PC-3 (cell line): ENCODE measurements at regions not wholly inside any gene's neighbourhood (a gene's known extent, or its start where the extent isn't known, plus 50 kb on each side); places are given as distances from the start of the nearest gene placed in this dataset.

Experiments used
- ATAC-seq: fragments of 200-7000 bp; cut with Tn5 transposase; 2 replicates; pipeline ENCODE4 v1.9.1; 2020; ENCODE audit warnings: mild to moderate bottlenecking, moderate library complexity
- BruUV-seq: library from RNA; stranded (reverse); fragments of 400-500 nt; replicated peaks from 2 replicates; lab custom pipeline; 2021; lab: Mats Ljungman, UMichigan
- CTCF ChIA-PET: fragments of 300-600 bp; sonication (Branson Sonifier 250); formaldehyde crosslinking; loops from one replicate; lab custom pipeline; 2022; ENCODE audit warnings: antibody characterized with exemption; lab: Charles Lee
- POLR2A ChIA-PET: fragments of 300-600 bp; sonication (Branson Sonifier 250); formaldehyde crosslinking; loops from one replicate; lab custom pipeline; 2022; ENCODE audit warnings: antibody characterized with exemption; ENCODE audit not compliant: unreplicated experiment; lab: Charles Lee
- DNase-seq: peaks from one replicate; pipeline ENCODE4 v3.0.0-alpha.2; 2015
- H2AFZ ChIP-seq: fragments of 300-600 bp; sonication (generic); 2 replicates; pipeline ENCODE4 v1.6.0; 2016; ENCODE audit warnings: antibody characterized with exemption, low read length
- H3F3A ChIP-seq: fragments of 300-600 bp; sonication (generic); one replicate; pipeline ENCODE4 v1.6.0; 2017; ENCODE audit warnings: antibody characterized with exemption, low read length, control low read depth, mild to moderate bottlenecking; ENCODE audit not compliant: unreplicated experiment
- H3K27ac ChIP-seq: fragments of 300-600 bp; sonication (generic); 2 replicates; pipeline ENCODE4 v1.5.1; 2016; ENCODE audit warnings: mild to moderate bottlenecking, low read length
- H3K27me3 ChIP-seq: fragments of 300-600 bp; sonication (generic); 2 replicates; pipeline ENCODE4 v1.6.1; 2016; ENCODE audit warnings: low read length, mixed read lengths
- H3K36me3 ChIP-seq: fragments of 300-600 bp; sonication (generic); 2 replicates; pipeline ENCODE4 v1.6.1; 2016; ENCODE audit warnings: low read depth, mixed run types, low read length, mixed read lengths
- H3K4me1 ChIP-seq: fragments of 300-600 bp; sonication (generic); 2 replicates; pipeline ENCODE4 v1.5.1; 2016; ENCODE audit warnings: low read length; ENCODE audit not compliant: insufficient read depth
- H3K4me2 ChIP-seq: fragments of 300-600 bp; sonication (generic); 2 replicates; pipeline ENCODE4 v1.6.0; 2016; ENCODE audit warnings: low read length
- H3K4me3 ChIP-seq: fragments of 300-600 bp; sonication (generic); 2 replicates; pipeline ENCODE4 v1.5.1; 2016; ENCODE audit warnings: mild to moderate bottlenecking, low read length, mixed read lengths
- H3K79me2 ChIP-seq: fragments of 300-600 bp; sonication (generic); 2 replicates; pipeline ENCODE4 v1.6.1; 2017; ENCODE audit warnings: low read length, mixed read lengths
- H3K9ac ChIP-seq: fragments of 300-600 bp; sonication (generic); 2 replicates; pipeline ENCODE4 v1.6.0; 2016; ENCODE audit warnings: mild to moderate bottlenecking, low read length
- H3K9me2 ChIP-seq: fragments of 300-600 bp; sonication (generic); replicated peaks from 2 replicates; pipeline ENCODE4 v1.6.1; 2016; ENCODE audit warnings: mixed run types, low read length, mixed read lengths
- H3K9me3 ChIP-seq: fragments of 300-600 bp; sonication (generic); 2 replicates; pipeline ENCODE4 v1.6.1; 2016; ENCODE audit warnings: low read length, mixed read lengths
- H4K20me1 ChIP-seq: fragments of 300-600 bp; sonication (generic); 2 replicates; pipeline ENCODE4 v1.6.1; 2016; ENCODE audit warnings: low read length, mixed read lengths
- EZH2 ChIP-seq: fragments of 300-600 bp; sonication (generic); IDR thresholded peaks from one replicate; pipeline ENCODE4 v1.6.1; 2017; ENCODE audit warnings: antibody characterized with exemption, mild to moderate bottlenecking, low read length; ENCODE audit not compliant: unreplicated experiment
- EZH2phosphoT487 ChIP-seq: fragments of 300-600 bp; sonication (generic); IDR thresholded peaks from 2 replicates; pipeline ENCODE4 v1.6.1; 2018; ENCODE audit warnings: mild to moderate bottlenecking, antibody characterized with exemption, low read length, borderline replicate concordance
- intact Hi-C: fragments of 100-400 bp; cut with micrococcal nuclease; formaldehyde crosslinking; loops from 2 replicates; pipeline ENCODE4 v1.9.0; 2023
- TF ChIP-seq, protein P1 (sequence below): fragments of 300-600 bp; sonication (generic); conservative IDR thresholded peaks from 2 replicates; pipeline ENCODE4 v1.5.1; 2017; ENCODE audit warnings: antibody characterized with exemption, low read depth, mild to moderate bottlenecking, low read length

DNA sequence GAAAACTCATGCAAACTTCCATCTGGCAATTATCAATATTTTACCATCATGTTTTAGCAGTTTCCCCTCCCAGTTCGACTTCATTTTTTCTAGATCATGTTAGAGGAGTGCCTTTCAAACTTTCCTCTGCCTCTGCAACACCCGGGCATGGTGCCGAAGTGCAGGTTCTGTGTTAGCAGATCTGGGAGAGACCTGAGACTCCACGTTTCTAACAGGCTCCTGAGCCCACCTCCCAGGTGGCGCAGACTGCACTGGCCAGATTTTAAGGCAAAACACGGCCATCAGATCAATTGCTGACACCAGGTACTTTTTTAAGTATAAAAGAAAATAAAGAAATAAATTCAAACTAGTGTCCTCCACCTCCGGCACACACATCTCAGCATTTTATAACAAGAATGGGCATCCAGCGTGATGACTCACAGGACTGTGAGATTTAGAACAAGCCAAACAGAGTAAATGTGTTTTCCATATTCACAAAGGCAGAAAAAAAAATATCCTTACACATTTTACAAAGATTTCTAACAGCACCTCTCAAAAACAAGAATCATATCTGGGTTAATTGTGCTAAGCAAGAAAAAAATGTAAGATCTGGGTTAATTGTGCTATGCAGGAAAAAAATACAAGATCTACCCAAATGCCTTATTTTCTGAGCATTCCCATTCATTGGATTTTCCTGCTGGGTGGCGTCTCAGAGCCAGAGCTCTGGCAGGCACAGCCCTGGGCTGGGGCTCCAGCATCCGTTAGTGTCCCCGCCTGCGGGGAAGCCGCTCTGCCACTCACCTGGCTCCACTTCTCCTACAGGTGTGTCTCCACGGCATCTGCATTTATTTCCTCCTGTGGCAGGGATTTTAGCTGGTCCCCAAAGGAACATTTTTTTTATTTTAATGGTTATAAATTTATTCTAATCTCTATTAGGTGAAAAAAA is 127.9 kb upstream of the SOX1 start:
- no peak overlapping the region for H3K4me3 ChIP-seq
- H3K27me3 ChIP-seq: peaks cover 20% of the 10 kb centered on the region
- H3K4me2 ChIP-seq: no peak overlapping the region
- H3K36me3 ChIP-seq: no peaks in the 10 kb centered on the region
- ChIA-PET POLR2A (no interaction called here), CTCF (no interaction called here)
- no peak for ATAC-seq
- no peaks in the 10 kb centered on the region for H3K4me1 ChIP-seq
- no TSS peak for BruUV-seq
- no peaks in the 10 kb centered on the region for H3F3A ChIP-seq
- no peaks in the 10 kb centered on the region for H3K9me3 ChIP-seq
- no peak overlapping the region for H2AFZ ChIP-seq
- H3K9me2 ChIP-seq: no peaks in the 10 kb centered on the region
- H3K9ac ChIP-seq: no peak overlapping the region
- no peak for DNase-seq
- H3K79me2 ChIP-seq: no peaks in the 10 kb centered on the region
- TF ChIP-seq, protein P1, sequence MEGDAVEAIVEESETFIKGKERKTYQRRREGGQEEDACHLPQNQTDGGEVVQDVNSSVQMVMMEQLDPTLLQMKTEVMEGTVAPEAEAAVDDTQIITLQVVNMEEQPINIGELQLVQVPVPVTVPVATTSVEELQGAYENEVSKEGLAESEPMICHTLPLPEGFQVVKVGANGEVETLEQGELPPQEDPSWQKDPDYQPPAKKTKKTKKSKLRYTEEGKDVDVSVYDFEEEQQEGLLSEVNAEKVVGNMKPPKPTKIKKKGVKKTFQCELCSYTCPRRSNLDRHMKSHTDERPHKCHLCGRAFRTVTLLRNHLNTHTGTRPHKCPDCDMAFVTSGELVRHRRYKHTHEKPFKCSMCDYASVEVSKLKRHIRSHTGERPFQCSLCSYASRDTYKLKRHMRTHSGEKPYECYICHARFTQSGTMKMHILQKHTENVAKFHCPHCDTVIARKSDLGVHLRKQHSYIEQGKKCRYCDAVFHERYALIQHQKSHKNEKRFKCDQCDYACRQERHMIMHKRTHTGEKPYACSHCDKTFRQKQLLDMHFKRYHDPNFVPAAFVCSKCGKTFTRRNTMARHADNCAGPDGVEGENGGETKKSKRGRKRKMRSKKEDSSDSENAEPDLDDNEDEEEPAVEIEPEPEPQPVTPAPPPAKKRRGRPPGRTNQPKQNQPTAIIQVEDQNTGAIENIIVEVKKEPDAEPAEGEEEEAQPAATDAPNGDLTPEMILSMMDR: no peak
- no peak for TF ChIP-seq EZH2
- no peak for TF ChIP-seq EZH2phosphoT487
- intact Hi-C loops: no loop called here
- no peaks in the 10 kb centered on the region for H4K20me1 ChIP-seq
- no peak overlapping the region for H3K27ac ChIP-seq

DNA sequence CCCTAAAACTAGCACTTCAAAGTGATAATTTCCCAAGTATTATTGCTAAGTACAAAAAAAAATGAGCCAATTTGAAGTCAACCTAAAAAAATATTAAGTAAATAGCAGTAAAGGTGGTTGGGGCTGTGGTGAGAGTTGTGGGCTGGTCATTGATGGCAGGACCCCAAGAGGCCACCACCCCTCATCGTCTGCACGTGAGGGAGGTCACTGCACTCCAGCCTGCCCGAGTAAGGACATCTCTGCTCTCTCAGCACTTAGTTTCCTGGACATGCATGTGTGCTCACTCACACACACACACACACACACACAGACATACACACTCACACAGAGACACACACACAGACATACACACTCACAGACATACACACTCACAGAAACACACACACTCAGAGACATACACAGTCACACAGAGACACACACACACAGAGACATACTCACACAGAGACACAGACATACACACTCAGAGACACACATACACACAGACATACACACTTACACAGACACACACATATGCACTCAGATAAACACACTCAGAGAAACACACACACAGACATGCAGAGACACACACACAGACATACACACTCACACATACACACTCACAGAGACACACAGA is 127.2 kb upstream of the SOX1 start:
- intact Hi-C loops: no loop called here
- TF ChIP-seq EZH2phosphoT487 (no peak), EZH2 (no peak)
- TF ChIP-seq, protein P1: no peak
- Histone ChIP-seq H3K4me3 (no peak overlapping the region), H3K79me2 (no peaks in the 10 kb centered on the region), H3K4me1 (no peaks in the 10 kb centered on the region), H3K36me3 (no peaks in the 10 kb centered on the region), H3K4me2 (no peak overlapping the region), H3K27me3 (peaks cover 20% of the 10 kb centered on the region), H3K9me2 (no peaks in the 10 kb centered on the region), H3K9ac (no peak overlapping the region), H2AFZ (no peak overlapping the region), H4K20me1 (no peaks in the 10 kb centered on the region), H3K9me3 (no peaks in the 10 kb centered on the region), H3K27ac (no peak overlapping the region), H3F3A (no peaks in the 10 kb centered on the region)
- ChIA-PET POLR2A (no interaction called here), CTCF (no interaction called here)
- DNase-seq (no peak), ATAC-seq (no peak)
- BruUV-seq: no TSS peak

DNA sequence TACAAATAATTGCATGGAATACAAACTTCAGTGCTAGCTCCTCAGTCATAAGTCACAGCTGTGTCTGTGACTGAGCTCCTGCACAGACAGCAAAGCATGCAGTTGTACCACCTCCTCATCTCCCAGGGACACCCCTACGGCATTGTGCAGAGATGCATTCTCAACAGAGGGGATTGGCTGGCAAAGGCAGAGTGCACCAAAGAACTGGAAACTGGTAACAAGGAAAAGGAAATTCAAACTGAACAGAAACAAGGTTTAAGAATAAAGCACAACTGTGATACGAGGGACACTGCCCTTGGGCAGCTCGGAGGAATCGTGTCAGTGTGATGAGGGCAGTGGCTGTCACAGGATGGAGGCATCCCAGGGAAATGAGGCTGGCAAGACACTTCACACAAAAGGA is 126.1 kb upstream of the SOX1 start:
- Histone ChIP-seq H3K9me3 (no peaks in the 10 kb centered on the region), H3K9ac (no peak overlapping the region), H3K9me2 (no peaks in the 10 kb centered on the region), H3K4me3 (no peak overlapping the region), H3K4me2 (no peak overlapping the region), H4K20me1 (no peaks in the 10 kb centered on the region), H3K4me1 (no peaks in the 10 kb centered on the region), H3F3A (no peaks in the 10 kb centered on the region), H3K27ac (no peak overlapping the region), H3K79me2 (no peaks in the 10 kb centered on the region), H3K27me3 (peaks cover 24% of the 10 kb centered on the region), H3K36me3 (no peaks in the 10 kb centered on the region), H2AFZ (no peak overlapping the region)
- BruUV-seq: no TSS peak
- ATAC-seq (no peak), DNase-seq (no peak)
- ChIA-PET POLR2A (no interaction called here), CTCF (no interaction called here)
- no peak for TF ChIP-seq EZH2
- TF ChIP-seq, protein P1: no peak
- TF ChIP-seq EZH2phosphoT487: no peak
- intact Hi-C loops: no loop called here
